SU-DHL-6 (cell line): ENCODE measurements at regions not wholly inside any gene's neighbourhood (a gene's known extent, or its start where the extent isn't known, plus 50 kb on each side); places are given as distances from the start of the nearest gene placed in this dataset.

Experiments used
- H2AFZ ChIP-seq: fragments of 200-600 bp; sonication (generic); 2 replicates; pipeline ENCODE4 v1.6.1; 2014; ENCODE audit warnings: low read depth, mild to moderate bottlenecking, moderate library complexity, mixed read lengths, antibody characterized with exemption, low read length; ENCODE audit not compliant: severe bottlenecking
- H3F3A ChIP-seq: fragments of 200-600 bp; shearing (Covaris generic); 2 replicates; pipeline ENCODE4 v1.6.0; 2016; ENCODE audit warnings: antibody characterized with exemption, mild to moderate bottlenecking; ENCODE audit not compliant: insufficient read depth
- H3K27ac ChIP-seq: fragments of 200-600 bp; sonication (generic); 2 replicates; pipeline ENCODE4 v1.5.1; 2016; ENCODE audit warnings: low read depth, mild to moderate bottlenecking, low read length, moderate library complexity, mixed read lengths
- H3K27me3 ChIP-seq: fragments of 200-600 bp; sonication (generic), shearing (Covaris generic); 2 replicates; pipeline ENCODE4 v1.6.0; 2014; ENCODE audit warnings: mild to moderate bottlenecking, low read length
- H3K36me3 ChIP-seq: fragments of 200-600 bp; sonication (generic); 2 replicates; pipeline ENCODE4 v1.6.1; 2014; ENCODE audit warnings: mild to moderate bottlenecking, low read length, mixed read lengths
- H3K4me2 ChIP-seq: fragments of 300-600, 200-600 bp; shearing (Covaris generic), sonication (generic); 2 replicates; pipeline ENCODE4 v1.6.0; 2014; ENCODE audit warnings: low read length, low read depth, mild to moderate bottlenecking; ENCODE audit not compliant: poor library complexity, severe bottlenecking
- H3K4me3 ChIP-seq: fragments of 200-600 bp; sonication (generic); 2 replicates; pipeline ENCODE4 v1.5.1; 2014; ENCODE audit warnings: antibody characterized with exemption, low read length, mild to moderate bottlenecking, mixed read lengths; ENCODE audit not compliant: insufficient read depth, poor library complexity, severe bottlenecking
- H3K79me2 ChIP-seq: fragments of 200-600 bp; sonication (generic); 2 replicates; pipeline ENCODE4 v1.6.1; 2014; ENCODE audit warnings: mild to moderate bottlenecking, low read length, moderate library complexity; ENCODE audit not compliant: insufficient read depth
- H3K9ac ChIP-seq: fragments of 200-600 bp; sonication (generic); 2 replicates; pipeline ENCODE4 v1.7.0; 2014; ENCODE audit warnings: mild to moderate bottlenecking, low read length
- H3K9me2 ChIP-seq: fragments of 200-600 bp; sonication (generic); replicated peaks from 2 replicates; pipeline ENCODE4 v1.6.1; 2014; ENCODE audit warnings: low read length; ENCODE audit not compliant: insufficient read depth
- H3K9me3 ChIP-seq: fragments of 200-600 bp; sonication (generic); 2 replicates; pipeline ENCODE4 v1.6.1; 2014; ENCODE audit warnings: low read length, mixed read lengths; ENCODE audit not compliant: insufficient read depth
- H4K20me1 ChIP-seq: fragments of 200-600 bp; sonication (generic); 2 replicates; pipeline ENCODE4 v1.6.1; 2014; ENCODE audit warnings: low read depth, mild to moderate bottlenecking, antibody characterized with exemption, low read length, moderate library complexity, mixed read lengths
- CTCF ChIP-seq: fragments of 200-600 bp; sonication (generic); IDR thresholded peaks from one replicate; pipeline ENCODE4 v1.5.1; 2017; ENCODE audit warnings: antibody characterized with exemption, mild to moderate bottlenecking, low read length, moderate library complexity; ENCODE audit not compliant: insufficient read depth, poor library complexity, severe bottlenecking
- EZH2phosphoT487 ChIP-seq: fragments of 200-600 bp; sonication (generic), shearing (Covaris generic); conservative IDR thresholded peaks from 2 replicates; pipeline ENCODE4 v1.6.1; 2018; ENCODE audit warnings: mild to moderate bottlenecking, antibody characterized with exemption, low read length, moderate library complexity, mixed read lengths

- Histone ChIP-seq H3K4me3 (no peak overlapping the region), H3K4me2 (no peak overlapping the region), H3K9me3 (no peaks in the 10 kb centered on the region), H4K20me1 (no peaks in the 10 kb centered on the region), H3K79me2 (no peaks in the 10 kb centered on the region), H3F3A (no peaks in the 10 kb centered on the region), H3K27me3 (no peaks in the 10 kb centered on the region), H3K27ac (no peak overlapping the region), H3K9me2 (no peaks in the 10 kb centered on the region), H3K36me3 (no peaks in the 10 kb centered on the region), H3K9ac (no peak overlapping the region), H2AFZ (no peak overlapping the region)
- TF ChIP-seq EZH2phosphoT487 (no peak), CTCF (no peak)
Measured at GRCh38 chr2:10983711-10984110, 72.0 kb downstream of the KCNF1 start.

- no peak overlapping the region for H3K27ac ChIP-seq
- no peaks in the 10 kb centered on the region for H3F3A ChIP-seq
- TF ChIP-seq EZH2phosphoT487 (no peak), CTCF (no peak)
- H3K27me3 ChIP-seq, result no peaks in the 10 kb centered on the region
- H2AFZ ChIP-seq, result no peak overlapping the region
- H3K9me3 ChIP-seq, result no peaks in the 10 kb centered on the region
- H3K4me2 ChIP-seq, result no peak overlapping the region
- H3K79me2 ChIP-seq, result no peaks in the 10 kb centered on the region
- no peaks in the 10 kb centered on the region for H3K9me2 ChIP-seq
- no peaks in the 10 kb centered on the region for H3K36me3 ChIP-seq
- no peak overlapping the region for H3K4me3 ChIP-seq
- H3K9ac ChIP-seq, result no peak overlapping the region
- no peaks in the 10 kb centered on the region for H4K20me1 ChIP-seq
Measured at GRCh38 chr2:10984418-10985135, 72.8 kb downstream of the KCNF1 start.

DNA sequence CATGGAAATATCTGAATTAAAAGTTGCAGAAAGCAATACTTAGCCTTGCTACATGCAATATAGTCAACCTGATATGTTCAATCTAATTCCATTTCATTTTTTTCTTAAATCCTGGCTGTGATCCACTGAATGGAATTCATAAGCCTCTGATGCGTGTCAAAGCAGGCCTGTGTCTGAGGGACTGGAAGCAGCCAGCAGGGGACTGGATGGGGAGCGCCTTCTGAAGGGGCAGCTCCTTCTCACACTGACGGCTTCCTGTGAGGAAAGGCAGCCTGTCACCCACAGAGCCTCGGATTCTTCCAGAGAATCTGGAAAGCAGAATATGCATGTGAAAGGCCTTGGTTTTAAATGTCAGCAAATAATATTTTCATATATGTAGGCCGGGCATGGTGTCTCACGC lies 73.5 kb downstream of the KCNF1 start:
- Histone ChIP-seq H3K27me3 (no peaks in the 10 kb centered on the region), H3K9ac (no peak overlapping the region), H2AFZ (no peak overlapping the region), H3F3A (no peaks in the 10 kb centered on the region), H3K4me2 (no peak overlapping the region), H3K9me2 (no peaks in the 10 kb centered on the region), H3K27ac (no peak overlapping the region), H3K79me2 (no peaks in the 10 kb centered on the region), H3K36me3 (no peaks in the 10 kb centered on the region), H4K20me1 (no peaks in the 10 kb centered on the region), H3K9me3 (no peaks in the 10 kb centered on the region), H3K4me3 (no peak overlapping the region)
- TF ChIP-seq EZH2phosphoT487, result no peak
- TF ChIP-seq CTCF, result no peak
